NOMO-1 treated with dmso at 0.1 percent for 144 hours (cell line): ENCODE measurements at regions not wholly inside any gene's neighbourhood (a gene's known extent, or its start where the extent isn't known, plus 50 kb on each side); places are given as distances from the start of the nearest gene placed in this dataset.

Source experiments
- DNase-seq: peaks from one replicate; lab custom pipeline; 2025; ENCODE audit not compliant: unreplicated experiment; lab: John Stamatoyannopoulos, UW

- DNase-seq = no peak
These were observed 59.6 kb downstream of the C3orf38 start for GRCh38 chr3:88209356-88209755.

DNA sequence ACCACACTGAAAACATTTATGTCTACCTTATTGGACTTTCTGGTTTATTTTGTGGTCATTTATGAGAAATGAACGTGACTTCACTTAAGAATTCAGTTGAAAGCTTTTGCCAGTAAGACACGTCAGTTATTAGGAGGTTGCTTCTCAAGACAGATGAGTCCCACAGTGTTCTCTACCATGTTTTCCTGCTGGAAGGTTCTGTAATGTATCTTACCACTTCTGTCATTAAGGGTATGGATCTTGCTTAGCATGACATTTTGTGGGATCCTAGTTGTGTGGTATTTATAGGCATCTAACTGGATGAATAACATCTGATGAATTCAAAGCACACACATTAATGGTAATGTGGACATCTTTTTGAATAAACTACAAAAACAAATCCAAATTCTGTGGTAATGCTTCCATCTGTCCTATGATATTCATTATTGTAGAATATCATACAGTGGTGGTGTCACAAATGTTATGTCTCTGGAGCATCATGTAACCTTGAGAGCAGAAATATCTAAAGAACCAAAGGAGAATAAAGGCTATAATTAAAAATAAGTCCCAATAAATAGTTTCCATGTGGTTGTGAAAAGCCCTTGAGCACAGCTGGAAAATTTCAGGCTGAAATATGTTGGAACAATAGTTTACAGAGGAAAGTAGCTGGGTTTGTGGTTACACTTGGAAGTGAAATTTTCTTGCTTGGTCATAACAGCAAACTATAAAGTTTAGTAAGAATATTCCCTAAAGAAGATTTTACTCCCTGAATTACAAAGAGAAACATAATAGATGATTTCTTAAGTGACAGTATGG, 61.5 kb downstream of the C3orf38 start:
- no peak for DNase-seq

- peak; percentile 0 for DNase-seq
These were observed 69.5 kb downstream of the C3orf38 start for GRCh38 chr3:88219138-88219792.

DNA sequence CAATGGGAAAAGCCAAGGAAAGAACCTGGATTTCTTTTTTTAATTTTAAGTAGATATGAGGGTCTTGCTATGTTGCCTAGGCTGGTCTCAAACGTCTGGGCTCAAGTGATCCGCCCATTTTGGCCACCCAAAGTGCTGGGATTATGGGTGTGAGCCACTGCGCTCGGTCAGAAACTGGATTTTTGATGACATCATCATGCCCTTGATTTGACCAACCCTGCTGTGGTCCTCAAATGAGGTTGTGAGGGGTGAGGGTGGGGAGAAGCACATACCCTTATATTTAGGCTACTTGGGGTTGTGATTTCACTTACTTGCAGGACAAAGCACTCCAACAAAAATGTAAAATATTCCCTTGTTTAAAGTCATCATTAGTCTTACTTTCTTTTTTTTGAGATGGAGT, 70.4 kb downstream of the C3orf38 start:
- DNase-seq = no peak

DNA sequence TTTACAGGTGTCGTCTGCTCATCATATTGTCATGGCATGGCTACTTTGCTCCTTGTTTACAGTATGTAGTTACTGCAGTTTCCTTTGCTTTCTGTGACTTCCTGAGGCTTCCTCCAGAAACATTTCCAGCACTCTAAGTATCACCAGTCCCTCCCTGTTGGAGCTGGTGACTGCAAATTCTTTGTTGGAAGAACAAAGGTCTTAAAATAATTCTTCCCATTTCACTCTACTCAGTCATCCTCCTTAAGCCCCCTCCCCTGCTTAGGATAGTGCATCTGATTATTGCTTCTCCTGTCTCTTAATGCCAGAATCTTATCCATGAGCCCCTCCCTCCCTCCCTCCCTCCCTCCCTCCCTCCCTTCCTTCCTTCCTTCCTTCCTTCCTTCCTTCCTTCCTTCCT, 72.0 kb downstream of the C3orf38 start:
- no peak for DNase-seq

DNA sequence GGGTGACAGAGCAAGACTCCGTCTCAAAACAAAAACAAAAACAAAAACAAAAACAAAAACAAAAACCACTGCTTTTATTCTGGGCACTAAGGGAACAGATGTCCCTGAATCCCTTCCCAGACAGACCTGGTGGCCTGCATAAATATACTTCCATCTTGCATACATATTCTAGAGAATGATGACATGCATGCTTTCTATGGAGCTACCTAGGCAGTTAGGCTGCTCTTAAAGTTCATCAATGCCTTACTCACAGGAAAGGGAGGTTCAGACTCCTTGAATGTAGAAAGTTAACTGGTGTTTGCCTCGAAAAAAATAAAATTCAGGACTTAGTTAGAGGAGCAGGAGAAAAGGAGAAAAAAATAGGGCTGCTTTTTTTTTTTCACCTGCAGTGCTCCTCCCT, 72.6 kb downstream of the C3orf38 start:
- DNase-seq = no peak

DNA sequence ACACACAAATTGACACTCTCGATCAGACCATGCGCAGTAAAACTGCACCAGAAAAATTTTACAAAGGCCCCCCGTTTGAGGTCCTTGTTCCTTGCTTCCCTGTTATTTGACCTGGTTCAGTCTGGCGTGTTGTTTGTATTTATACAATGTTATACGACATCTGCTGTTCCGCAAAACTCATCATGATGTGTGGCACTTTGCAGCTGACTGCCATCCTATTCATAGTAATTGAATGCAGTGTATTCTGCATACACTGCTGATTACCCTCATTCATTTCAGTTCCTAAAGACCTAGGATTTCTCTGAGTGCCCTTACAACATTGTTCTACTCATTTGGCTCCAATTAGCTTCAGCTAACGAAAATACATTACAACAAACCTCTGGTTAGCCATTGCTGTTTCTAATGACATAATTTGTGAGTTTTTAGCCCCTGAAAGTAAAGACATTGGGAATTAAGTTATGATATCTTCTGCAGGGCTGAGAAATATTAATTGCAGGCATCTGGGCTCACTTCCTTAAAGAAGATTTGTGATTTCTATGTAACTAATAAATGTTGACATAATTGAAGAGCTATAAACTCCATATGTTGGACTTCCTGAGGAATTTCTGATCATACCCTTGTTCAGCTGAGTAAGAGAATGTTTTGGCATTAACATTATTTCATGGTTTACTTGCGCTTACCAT, 75.7 kb downstream of the C3orf38 start:
- DNase-seq = no peak

- DNase-seq = no peak
These were observed 77.2 kb downstream of the C3orf38 start for GRCh38 chr3:88226910-88227309.

GRCh38 chr3:88230638-88231037, 80.9 kb downstream of the C3orf38 start:
- no peak for DNase-seq

GRCh38 chr3:88231207-88231606, 81.4 kb downstream of the C3orf38 start:
- DNase-seq = no peak

DNA sequence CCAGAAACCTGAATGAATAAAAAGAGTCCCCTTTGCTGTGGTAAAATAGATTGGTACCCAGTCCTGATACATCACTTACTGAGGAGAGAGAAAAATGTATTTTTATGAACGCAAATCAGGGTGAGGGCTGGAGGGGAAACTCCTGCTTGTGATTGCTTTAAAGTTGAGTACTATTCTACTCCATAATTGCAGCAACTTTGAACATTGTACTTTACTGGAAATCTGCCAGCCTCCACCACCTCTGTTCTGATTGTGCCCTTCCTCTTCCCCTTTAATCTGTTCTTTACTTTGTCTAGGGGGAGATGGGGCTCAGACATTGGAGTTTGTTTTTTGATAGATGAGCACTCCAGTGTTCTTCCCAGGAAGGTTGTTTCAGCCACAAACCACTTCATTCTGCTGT, 81.9 kb downstream of the C3orf38 start:
- no peak for DNase-seq

- DNase-seq = no peak
These were observed 85.3 kb downstream of the C3orf38 start for GRCh38 chr3:88235102-88235501.

GRCh38 chr3:88239870-88240269, 90.1 kb downstream of the C3orf38 start:
- DNase-seq = no peak

DNA sequence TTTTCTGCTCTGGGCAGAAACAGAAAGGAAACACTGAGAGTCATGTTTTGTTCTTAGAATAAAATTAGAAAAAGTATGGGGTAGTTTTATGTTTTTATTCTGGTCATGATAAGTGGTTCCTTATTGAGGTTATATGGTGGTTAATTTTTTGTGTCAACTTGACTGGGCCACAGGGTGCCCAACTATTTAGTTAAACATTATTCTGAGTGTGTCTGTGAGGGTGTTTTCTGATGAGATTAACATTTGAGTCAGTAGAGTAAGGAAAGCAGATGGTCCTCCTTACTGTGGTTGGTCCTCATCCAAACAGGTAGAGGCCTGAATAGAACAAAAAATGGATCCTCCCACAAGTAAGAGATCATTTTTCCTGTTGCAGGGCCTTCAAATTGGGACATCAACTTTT, 98.9 kb downstream of the C3orf38 start:
- DNase-seq = no peak

GRCh38 chr3:88259045-88259444, 109.3 kb downstream of the C3orf38 start:
- no peak for DNase-seq

- DNase-seq = no peak
These were observed 112.8 kb downstream of the C3orf38 start for GRCh38 chr3:88262527-88262926.

- no peak for DNase-seq
These were observed 113.8 kb downstream of the C3orf38 start for GRCh38 chr3:88263417-88264100.

GRCh38 chr3:88267441-88267840, 117.7 kb downstream of the C3orf38 start:
- no peak for DNase-seq

- no peak for DNase-seq
These were observed 118.1 kb downstream of the C3orf38 start for GRCh38 chr3:88267847-88268246.

DNA sequence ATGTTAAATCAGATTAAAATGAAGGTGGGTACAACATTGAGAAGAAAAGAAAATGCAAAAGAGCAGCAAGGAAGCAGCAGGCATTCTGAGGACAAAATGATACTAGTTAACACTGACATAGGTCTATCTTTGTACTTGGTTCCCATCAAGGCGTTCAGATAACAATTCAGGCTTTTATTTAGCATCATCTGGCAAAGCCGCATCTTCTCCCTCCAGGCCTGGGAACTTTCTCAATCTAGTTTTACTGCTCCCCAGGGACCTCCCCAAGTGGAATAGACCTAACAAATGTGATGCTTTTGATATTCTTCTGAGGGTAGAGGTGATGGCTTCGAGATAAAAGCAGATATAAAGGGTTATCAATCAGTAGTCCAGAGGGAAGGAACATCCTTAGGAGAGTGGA, 130.6 kb downstream of the C3orf38 start:
- DNase-seq = no peak

DNA sequence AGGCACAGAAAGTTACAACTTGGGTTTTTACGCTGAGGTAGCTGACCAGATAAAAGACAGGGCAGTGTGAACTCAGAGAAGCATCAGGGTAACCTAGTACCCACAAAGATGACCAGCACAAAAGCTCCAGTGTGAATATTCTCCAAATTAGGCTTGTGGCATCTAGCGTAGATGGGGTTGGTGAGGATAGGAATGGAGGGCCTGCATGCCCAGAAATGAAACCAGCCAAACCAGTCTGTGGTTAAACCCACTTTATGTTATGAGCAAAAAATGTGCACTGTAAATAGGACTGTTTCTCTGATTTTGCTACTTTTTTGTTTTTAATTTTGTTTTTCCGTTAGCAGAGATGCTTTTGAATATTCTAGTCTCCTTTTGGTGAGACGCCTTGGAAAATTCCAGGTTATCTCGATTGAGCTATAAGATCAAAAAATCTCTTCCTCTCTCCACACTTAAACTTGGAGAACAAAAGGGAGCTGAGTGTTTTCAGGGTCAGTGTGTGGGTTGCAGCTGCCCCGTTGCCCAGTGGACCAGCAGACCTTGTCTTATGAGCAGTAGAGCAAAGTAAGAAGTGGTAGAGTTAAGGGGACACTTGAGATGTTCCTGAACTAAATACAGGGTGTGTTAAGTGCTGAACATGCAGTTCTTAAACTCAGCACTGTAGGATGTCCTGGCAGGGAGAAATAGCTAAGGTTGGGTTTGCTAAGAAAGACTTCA, 132.9 kb downstream of the C3orf38 start:
- DNase-seq = no peak
